GM12873 (cell line): ENCODE measurements at regions not wholly inside any gene's neighbourhood (a gene's known extent, or its start where the extent isn't known, plus 50 kb on each side); places are given as distances from the start of the nearest gene placed in this dataset.

ENCODE experiments used
- TF ChIP-seq, protein P1 (sequence below): IDR thresholded peaks from 2 replicates; pipeline ENCODE4 v1.5.1; 2012; ENCODE audit warnings: low read depth, mild to moderate bottlenecking, moderate library complexity, low read length, control low read depth; ENCODE audit not compliant: insufficient read depth; ENCODE audit errors: missing control alignments

GRCh38 chr10:113967126-113967525 lies 76.5 kb upstream of the ADRB1 start:
- TF ChIP-seq, protein P1, sequence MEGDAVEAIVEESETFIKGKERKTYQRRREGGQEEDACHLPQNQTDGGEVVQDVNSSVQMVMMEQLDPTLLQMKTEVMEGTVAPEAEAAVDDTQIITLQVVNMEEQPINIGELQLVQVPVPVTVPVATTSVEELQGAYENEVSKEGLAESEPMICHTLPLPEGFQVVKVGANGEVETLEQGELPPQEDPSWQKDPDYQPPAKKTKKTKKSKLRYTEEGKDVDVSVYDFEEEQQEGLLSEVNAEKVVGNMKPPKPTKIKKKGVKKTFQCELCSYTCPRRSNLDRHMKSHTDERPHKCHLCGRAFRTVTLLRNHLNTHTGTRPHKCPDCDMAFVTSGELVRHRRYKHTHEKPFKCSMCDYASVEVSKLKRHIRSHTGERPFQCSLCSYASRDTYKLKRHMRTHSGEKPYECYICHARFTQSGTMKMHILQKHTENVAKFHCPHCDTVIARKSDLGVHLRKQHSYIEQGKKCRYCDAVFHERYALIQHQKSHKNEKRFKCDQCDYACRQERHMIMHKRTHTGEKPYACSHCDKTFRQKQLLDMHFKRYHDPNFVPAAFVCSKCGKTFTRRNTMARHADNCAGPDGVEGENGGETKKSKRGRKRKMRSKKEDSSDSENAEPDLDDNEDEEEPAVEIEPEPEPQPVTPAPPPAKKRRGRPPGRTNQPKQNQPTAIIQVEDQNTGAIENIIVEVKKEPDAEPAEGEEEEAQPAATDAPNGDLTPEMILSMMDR: no peak

- TF ChIP-seq, protein P1: no peak
These were observed 73.0 kb upstream of the ADRB1 start for GRCh38 chr10:113970641-113971040.

DNA sequence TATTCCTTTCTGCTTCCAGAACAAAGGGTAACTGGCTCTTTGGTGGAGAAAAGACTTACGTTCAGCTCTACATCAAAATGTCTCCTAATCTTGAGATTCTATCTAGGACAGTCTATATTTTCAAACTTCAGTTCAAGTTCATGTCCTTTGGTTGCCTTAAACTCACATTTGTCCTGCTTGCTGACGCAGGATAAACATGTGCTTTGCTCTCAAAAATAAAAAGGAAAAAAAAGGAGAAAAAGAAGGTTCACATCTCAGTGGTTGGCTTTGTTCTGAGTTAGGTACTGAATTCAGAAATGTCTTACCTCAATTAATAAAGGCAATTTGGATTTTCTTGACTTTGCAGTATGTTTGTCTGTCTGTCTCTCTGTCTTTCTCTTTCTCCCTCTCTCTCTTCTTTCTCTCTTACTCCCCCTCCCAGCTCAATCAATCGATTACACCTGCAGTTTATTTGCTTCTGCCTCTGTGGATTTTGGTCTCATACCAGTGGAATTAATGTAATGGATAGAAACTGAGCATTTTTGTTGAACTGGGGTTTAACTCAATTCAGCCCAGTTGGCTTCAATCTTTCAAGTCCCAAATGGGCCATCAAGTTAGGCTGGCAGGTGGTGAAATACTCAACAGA lies 72.2 kb upstream of the ADRB1 start:
- TF ChIP-seq, protein P1: no peak

DNA sequence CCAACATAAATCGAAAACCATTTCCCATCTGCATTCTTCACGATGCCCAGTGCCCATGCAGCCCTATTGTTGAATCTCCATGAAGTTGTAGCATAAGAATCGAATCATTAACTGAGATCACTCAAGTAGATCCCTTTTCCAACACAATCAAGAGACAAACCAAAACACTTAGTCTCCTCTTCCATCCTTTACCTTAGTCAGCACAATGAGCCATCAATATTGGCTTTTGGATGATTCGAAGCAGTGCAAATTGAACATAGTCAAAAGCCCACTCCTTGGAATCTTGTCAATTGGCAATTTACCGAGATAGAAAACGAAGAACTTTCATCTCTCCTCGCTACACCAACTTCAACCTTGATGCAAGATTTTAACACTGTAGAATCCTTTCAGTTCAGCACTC lies 66.5 kb upstream of the ADRB1 start:
- TF ChIP-seq, protein P1: no peak

- TF ChIP-seq, protein P1: no peak
These were observed 64.9 kb upstream of the ADRB1 start for GRCh38 chr10:113978802-113979201.

DNA sequence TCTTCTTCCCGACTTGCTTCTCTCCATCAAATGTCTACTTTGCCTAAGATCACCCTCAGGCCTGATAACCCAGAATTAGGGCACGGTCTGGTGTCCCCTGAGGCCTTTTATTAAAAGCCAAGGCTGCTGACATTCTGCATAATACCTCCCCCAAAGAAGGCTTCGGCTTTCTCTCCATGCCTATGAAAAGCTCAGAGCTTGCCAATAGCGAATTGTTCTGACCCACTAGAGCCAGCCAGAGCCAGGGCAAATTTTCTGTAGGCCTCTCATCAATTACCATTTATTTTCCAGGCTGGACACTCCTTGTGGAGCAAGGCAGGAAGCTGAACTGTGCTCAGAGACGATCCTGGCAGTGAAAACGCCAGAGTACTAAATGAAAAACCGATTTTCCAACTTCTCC lies 64.3 kb upstream of the ADRB1 start:
- TF ChIP-seq, protein P1: no peak

DNA sequence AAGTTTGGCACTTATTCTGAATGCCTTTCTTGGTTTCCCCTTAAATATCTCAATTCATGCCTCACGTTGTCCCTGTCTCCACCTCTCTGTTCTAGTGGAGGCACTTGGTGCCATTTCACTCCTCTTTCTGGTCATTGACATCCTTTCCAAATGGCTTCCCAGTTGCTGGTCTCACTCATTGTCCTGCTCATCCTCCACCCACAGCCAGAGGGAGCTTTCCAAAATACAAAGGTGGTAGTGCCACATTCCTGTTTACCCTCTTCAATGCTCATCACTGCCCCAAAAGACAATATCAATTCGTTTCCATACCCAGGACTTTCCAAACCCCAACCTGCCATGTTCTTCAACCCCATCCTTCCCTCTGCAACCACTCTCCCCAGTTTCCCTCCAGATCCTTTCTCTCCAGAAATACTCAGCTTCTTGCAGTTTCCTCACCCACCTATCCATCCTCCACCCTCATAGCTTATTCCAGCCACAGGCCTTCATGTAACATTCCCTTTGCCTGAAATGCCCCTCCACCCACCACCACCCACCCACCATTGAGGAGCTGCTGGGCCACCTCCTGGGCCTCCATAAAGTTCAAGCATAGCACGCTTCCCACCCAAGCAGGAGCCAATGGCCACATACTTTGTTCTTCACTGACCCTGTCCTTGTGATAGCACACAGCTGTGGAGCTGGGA lies 63.1 kb upstream of the ADRB1 start:
- TF ChIP-seq, protein P1: peak; percentile 30
